HEK293 (cell line): ENCODE measurements at regions not wholly inside any gene's neighbourhood (a gene's known extent, or its start where the extent isn't known, plus 50 kb on each side); places are given as distances from the start of the nearest gene placed in this dataset.

Experiments
- CTCF ChIA-PET: fragments of 350-600 bp; formaldehyde crosslinking; extraction: SDS; loops from one replicate; lab custom pipeline; 2021; ENCODE audit warnings: antibody characterized with exemption; lab: Yijun Ruan, JAX
- POLR2A ChIA-PET: fragments of 300-600 bp; formaldehyde crosslinking; extraction: SDS; loops from one replicate; lab custom pipeline; 2020; ENCODE audit warnings: antibody characterized with exemption, inconsistent platforms; lab: Yijun Ruan, JAX
- H3K27ac ChIP-seq: fragments of 200-500 bp; sonication (Bioruptor generic); 2 replicates; pipeline ENCODE4 v1.5.1; 2014; ENCODE audit warnings: low read depth, low read length, control low read depth, inconsistent platforms; ENCODE audit errors: extremely low read depth
- H3K36me3 ChIP-seq, 2 experiments: fragments of 200-500 bp in 1 of 2; sonication (Bioruptor generic) in 1 of 2; 1 replicate in 1 of 2; 2 replicates in 1 of 2; pipeline ENCODE4 v1.5.1; 2014 to 2017; ENCODE audit warnings: inconsistent platforms in 2 of 2, low read length in 2 of 2; ENCODE audit not compliant: control insufficient read depth in 2 of 2, insufficient read depth in 1 of 2
- H3K4me1 ChIP-seq: fragments of 200-500 bp; sonication (Bioruptor generic); 2 replicates; pipeline ENCODE4 v1.5.1; 2014; ENCODE audit warnings: mild to moderate bottlenecking, low read length, inconsistent platforms; ENCODE audit not compliant: control insufficient read depth, insufficient read depth
- H3K4me3 ChIP-seq: 2 replicates; pipeline ENCODE4 v1.5.1; 2011; ENCODE audit warnings: low read depth, mild to moderate bottlenecking, control low read depth, low read length, moderate library complexity
- H3K9me3 ChIP-seq: fragments of 200-500 bp; sonication (Bioruptor generic); 2 replicates; pipeline ENCODE4 v1.5.1; 2014; ENCODE audit warnings: low read depth, low read length, inconsistent platforms; ENCODE audit not compliant: control insufficient read depth, insufficient read depth
- AEBP2 ChIP-seq: fragments of 450-650 bp; formaldehyde crosslinking; IDR thresholded peaks from 2 replicates; pipeline ENCODE4 v1.5.1; 2016; ENCODE audit warnings: missing biosample characterization, missing genetic modification characterization, borderline replicate concordance
- KLF7 ChIP-seq: fragments of 450-650 bp; formaldehyde crosslinking; IDR thresholded peaks from 2 replicates; pipeline ENCODE4 v1.5.1; 2016; ENCODE audit warnings: missing biosample characterization, missing genetic modification characterization, borderline replicate concordance
- PBX3 ChIP-seq: sonication (generic); formaldehyde crosslinking; IDR thresholded peaks from 2 replicates; pipeline ENCODE4 v1.8.1; 2022; ENCODE audit warnings: mild to moderate bottlenecking, moderate library complexity, missing genetic modification reagents
- SP2 ChIP-seq: fragments of 450-650 bp; formaldehyde crosslinking; IDR thresholded peaks from 2 replicates; pipeline ENCODE4 v1.5.1; 2016; ENCODE audit warnings: missing biosample characterization, missing genetic modification characterization
- TCF7L2 ChIP-seq: IDR thresholded peaks from 2 replicates; pipeline ENCODE4 v1.6.1; 2011; ENCODE audit warnings: low read depth, mild to moderate bottlenecking, inconsistent platforms, low read length, moderate library complexity, borderline replicate concordance
- ZBTB49 ChIP-seq: fragments of 450-650 bp; formaldehyde crosslinking; IDR thresholded peaks from 2 replicates; pipeline ENCODE4 v1.5.1; 2016; ENCODE audit warnings: missing biosample characterization, missing genetic modification characterization, low read depth
- ZNF169 ChIP-seq: fragments of 450-650 bp; formaldehyde crosslinking; IDR thresholded peaks from 2 replicates; pipeline ENCODE4 v1.5.1; 2016; ENCODE audit warnings: missing biosample characterization, missing genetic modification characterization
- ZNF184 ChIP-seq: fragments of 450-650 bp; IDR thresholded peaks from 2 replicates; pipeline ENCODE4 v1.5.1; 2018; ENCODE audit warnings: missing biosample characterization, mild to moderate bottlenecking, missing genetic modification characterization
- ZNF2 ChIP-seq: fragments of 450-650 bp; formaldehyde crosslinking; IDR thresholded peaks from 2 replicates; pipeline ENCODE4 v1.5.1; 2016; ENCODE audit warnings: missing biosample characterization, missing genetic modification characterization
- ZNF239 ChIP-seq: fragments of 450-650 bp; formaldehyde crosslinking; IDR thresholded peaks from 2 replicates; pipeline ENCODE4 v1.5.1; 2016; ENCODE audit warnings: missing biosample characterization, missing genetic modification characterization
- ZNF280D ChIP-seq: fragments of 450-650 bp; formaldehyde crosslinking; IDR thresholded peaks from 2 replicates; pipeline ENCODE4 v1.5.1; 2016; ENCODE audit warnings: missing biosample characterization, missing genetic modification characterization
- ZNF362 ChIP-seq: fragments of 450-650 bp; formaldehyde crosslinking; IDR thresholded peaks from 2 replicates; pipeline ENCODE4 v1.5.1; 2016; ENCODE audit warnings: missing biosample characterization, missing genetic modification characterization
- ZNF366 ChIP-seq: fragments of 450-650 bp; formaldehyde crosslinking; conservative IDR thresholded peaks from 2 replicates; pipeline ENCODE4 v1.5.1; 2016; ENCODE audit warnings: missing biosample characterization, missing genetic modification characterization
- ZNF404 ChIP-seq: fragments of 450-650 bp; formaldehyde crosslinking; IDR thresholded peaks from 2 replicates; pipeline ENCODE4 v1.5.1; 2017; ENCODE audit warnings: missing biosample characterization, missing genetic modification characterization
- ZNF416 ChIP-seq: fragments of 450-650 bp; formaldehyde crosslinking; IDR thresholded peaks from 2 replicates; pipeline ENCODE4 v1.5.1; 2016; ENCODE audit warnings: missing biosample characterization, missing genetic modification characterization
- ZNF521 ChIP-seq: fragments of 450-650 bp; formaldehyde crosslinking; IDR thresholded peaks from 2 replicates; pipeline ENCODE4 v1.5.1; 2017; ENCODE audit warnings: missing biosample characterization, mild to moderate bottlenecking, missing genetic modification characterization
- ZNF549 ChIP-seq: fragments of 450-650 bp; IDR thresholded peaks from 2 replicates; pipeline ENCODE4 v1.5.1; 2018; ENCODE audit warnings: missing biosample characterization, missing genetic modification characterization, mild to moderate bottlenecking, inconsistent platforms, moderate library complexity
- ZNF555 ChIP-seq: fragments of 450-650 bp; formaldehyde crosslinking; conservative IDR thresholded peaks from 2 replicates; pipeline ENCODE4 v1.5.1; 2017; ENCODE audit warnings: missing biosample characterization, mild to moderate bottlenecking, missing genetic modification characterization, inconsistent platforms
- ZNF623 ChIP-seq: fragments of 450-650 bp; formaldehyde crosslinking; IDR thresholded peaks from 2 replicates; pipeline ENCODE4 v1.5.1; 2016; ENCODE audit warnings: missing biosample characterization, missing genetic modification characterization

GRCh38 chr2:10252224-10252623 is 50.5 kb upstream of the HPCAL1 start:
- no peak overlapping the region for H3K27ac ChIP-seq
- TF ChIP-seq ZNF2 (tag by site-specific recombination) (no peak), AEBP2 (tag by site-specific recombination) (no peak), ZBTB49 (no peak), KLF7 (tag by site-specific recombination) (no peak), ZNF169 (tag by site-specific recombination) (no peak), ZNF239 (tag by site-specific recombination) (no peak), PBX3 (no peak), ZNF549 (tag by site-specific recombination) (no peak), SP2 (tag by site-specific recombination) (no peak), ZNF416 (tag by site-specific recombination) (no peak), ZNF404 (tag by site-specific recombination) (no peak), ZNF184 (tag by site-specific recombination) (no peak), ZNF366 (no peak), ZNF555 (tag by site-specific recombination) (no peak), ZNF623 (tag by site-specific recombination) (no peak), ZNF362 (tag by site-specific recombination) (no peak), ZNF280D (tag by site-specific recombination) (no peak), TCF7L2 (no peak), ZNF521 (no peak)
- TF ChIP-seq, all 188 proteins: peak for 0
- POLR2A ChIA-PET, result no interaction called here
- Histone ChIP-seq H3K4me1 (no peaks in the 10 kb centered on the region), H3K4me3 (no peak overlapping the region), H3K9me3 (no peaks in the 10 kb centered on the region), H3K36me3 (no peaks in the 10 kb centered on the region)
- CTCF ChIA-PET, result interaction anchor here (0.8 kb wide), 1 partner anchor 23 kb away, joined by 4 read pairs; no protein-coding TSS in a partner anchor
